G401.6 (cell line): ENCODE measurements at regions not wholly inside any gene's neighbourhood (a gene's known extent, or its start where the extent isn't known, plus 50 kb on each side); places are given as distances from the start of the nearest gene placed in this dataset.

Experiments
- FAIRE-seq: peaks from 2 replicates; lab custom pipeline; 2012; peaks lifted over from hg19 to GRCh38; lab: Jason Lieb, UNC

- no peak for FAIRE-seq
Observed at GRCh38 chr9:89724659-89725058, 119.8 kb downstream of the GADD45G start.

- FAIRE-seq = no peak
Observed at GRCh38 chr9:89725271-89725670, 120.5 kb downstream of the GADD45G start.

GRCh38 chr9:89729954-89730530 lies 125.2 kb downstream of the GADD45G start:
- no peak for FAIRE-seq

GRCh38 chr9:89730715-89731114 lies 125.9 kb downstream of the GADD45G start:
- no peak for FAIRE-seq

- no peak for FAIRE-seq
Observed at GRCh38 chr9:89731262-89732182, 126.7 kb downstream of the GADD45G start.

- no peak for FAIRE-seq
Observed at GRCh38 chr9:89732295-89732938, 127.6 kb downstream of the GADD45G start.

- no peak for FAIRE-seq
Observed at GRCh38 chr9:89732939-89733324, 128.1 kb downstream of the GADD45G start.

- FAIRE-seq = no peak
Observed at GRCh38 chr9:89734600-89735041, 129.8 kb downstream of the GADD45G start.

- FAIRE-seq = no peak
Observed at GRCh38 chr9:89738137-89738932, 133.5 kb downstream of the GADD45G start.

GRCh38 chr9:89739511-89739910 lies 134.7 kb downstream of the GADD45G start:
- FAIRE-seq = no peak

- FAIRE-seq = no peak
Observed at GRCh38 chr9:89739916-89740315, 135.1 kb downstream of the GADD45G start.

GRCh38 chr9:89740722-89741121 lies 135.9 kb downstream of the GADD45G start:
- FAIRE-seq = no peak

- no peak for FAIRE-seq
Observed at GRCh38 chr9:89742660-89743059, 137.8 kb downstream of the GADD45G start.

- no peak for FAIRE-seq
Observed at GRCh38 chr9:89743216-89743572, 138.4 kb downstream of the GADD45G start.

GRCh38 chr9:89743573-89744254 lies 138.9 kb downstream of the GADD45G start:
- FAIRE-seq = no peak

- FAIRE-seq = no peak
Observed at GRCh38 chr9:89744255-89744648, 139.4 kb downstream of the GADD45G start.

- no peak for FAIRE-seq
Observed at GRCh38 chr9:89744730-89745129, 139.9 kb downstream of the GADD45G start.

GRCh38 chr9:89745601-89746376 lies 141.0 kb downstream of the GADD45G start:
- no peak for FAIRE-seq

GRCh38 chr9:89746385-89747116 lies 141.7 kb downstream of the GADD45G start:
- no peak for FAIRE-seq

- no peak for FAIRE-seq
Observed at GRCh38 chr9:89747596-89747995, 142.8 kb downstream of the GADD45G start.
